GM21529 (cell line): ENCODE measurements at regions not wholly inside any gene's neighbourhood (a gene's known extent, or its start where the extent isn't known, plus 50 kb on each side); places are given as distances from the start of the nearest gene placed in this dataset.
"Not testable (repeated sequence)": the region's sequence is repeated elsewhere in the genome, so short reads cannot be mapped to it uniquely, and the experiment has no call there.

ENCODE experiments used
- ATAC-seq: cut with Tn5 transposase; IDR thresholded peaks from one replicate; pipeline ENCODE4 v1.9.1; 2021; ENCODE audit not compliant: unreplicated experiment

GRCh38 chr4:1531683-1532548, 125.7 kb upstream of the NKX1-1 start:
- ATAC-seq = no peak

- ATAC-seq = no peak
These were observed 124.1 kb upstream of the NKX1-1 start for GRCh38 chr4:1530356-1530755.

- no peak for ATAC-seq
These were observed 118.5 kb upstream of the NKX1-1 start for GRCh38 chr4:1524761-1525160.

- no peak for ATAC-seq
These were observed 117.8 kb upstream of the NKX1-1 start for GRCh38 chr4:1523907-1524636.

- no peak for ATAC-seq
These were observed 117.3 kb upstream of the NKX1-1 start for GRCh38 chr4:1523506-1523905.

- no peak for ATAC-seq
These were observed 116.8 kb upstream of the NKX1-1 start for GRCh38 chr4:1523033-1523432.

GRCh38 chr4:1522606-1523005, 116.4 kb upstream of the NKX1-1 start:
- no peak for ATAC-seq

- no peak for ATAC-seq
These were observed 115.6 kb upstream of the NKX1-1 start for GRCh38 chr4:1521821-1522361.

GRCh38 chr4:1520795-1521576, 114.7 kb upstream of the NKX1-1 start:
- not testable (repeated sequence) for ATAC-seq

- ATAC-seq = no peak
These were observed 113.8 kb upstream of the NKX1-1 start for GRCh38 chr4:1519787-1520661.

GRCh38 chr4:1518997-1519700, 112.9 kb upstream of the NKX1-1 start:
- no peak for ATAC-seq

- ATAC-seq = no peak
These were observed 111.6 kb upstream of the NKX1-1 start for GRCh38 chr4:1517592-1518411.

- ATAC-seq = no peak
These were observed 110.7 kb upstream of the NKX1-1 start for GRCh38 chr4:1516881-1517480.

GRCh38 chr4:1516261-1516660, 110.0 kb upstream of the NKX1-1 start:
- no peak for ATAC-seq

GRCh38 chr4:1515763-1516162, 109.5 kb upstream of the NKX1-1 start:
- no peak for ATAC-seq

GRCh38 chr4:1515156-1515555, 108.9 kb upstream of the NKX1-1 start:
- ATAC-seq = no peak

- no peak for ATAC-seq
These were observed 108.4 kb upstream of the NKX1-1 start for GRCh38 chr4:1514612-1515011.

GRCh38 chr4:1513936-1514483, 107.8 kb upstream of the NKX1-1 start:
- ATAC-seq = no peak
